B cell (primary cell): ENCODE measurements at regions not wholly inside any gene's neighbourhood (a gene's known extent, or its start where the extent isn't known, plus 50 kb on each side); places are given as distances from the start of the nearest gene placed in this dataset.

Source experiments
- EZH2 ChIP-seq: IDR thresholded peaks from 2 replicates; pipeline ENCODE4 v1.6.1; 2012; ENCODE audit warnings: borderline replicate concordance, low read depth, mild to moderate bottlenecking, moderate library complexity, low read length; ENCODE audit not compliant: insufficient read depth, poor library complexity, severe bottlenecking
- TF ChIP-seq, protein P1 (sequence below): fragments of 200-600 bp; IDR thresholded peaks from one replicate; pipeline ENCODE4 v1.8.0; 2022; ENCODE audit warnings: antibody characterized with exemption, mild to moderate bottlenecking

DNA sequence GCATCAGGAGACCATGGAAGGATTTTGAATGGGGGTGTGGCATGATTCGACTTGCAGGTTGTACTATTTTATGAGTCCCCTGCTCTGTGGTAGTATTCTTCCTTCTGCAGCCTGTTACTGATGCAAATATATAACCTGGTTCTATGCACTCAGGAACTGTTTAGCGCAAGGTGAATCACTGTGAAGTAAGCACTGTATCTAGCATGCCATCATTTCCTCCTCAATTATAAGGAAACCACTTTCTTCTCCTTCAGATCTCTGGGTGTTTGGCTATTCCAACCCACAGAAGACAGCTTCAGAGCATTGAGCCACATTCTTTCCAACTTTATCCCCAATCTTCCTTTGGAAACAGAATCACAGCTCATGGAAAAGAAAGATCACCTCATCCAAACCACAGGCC is 176.7 kb downstream of the DIPK2A start:
- TF ChIP-seq, protein P1, sequence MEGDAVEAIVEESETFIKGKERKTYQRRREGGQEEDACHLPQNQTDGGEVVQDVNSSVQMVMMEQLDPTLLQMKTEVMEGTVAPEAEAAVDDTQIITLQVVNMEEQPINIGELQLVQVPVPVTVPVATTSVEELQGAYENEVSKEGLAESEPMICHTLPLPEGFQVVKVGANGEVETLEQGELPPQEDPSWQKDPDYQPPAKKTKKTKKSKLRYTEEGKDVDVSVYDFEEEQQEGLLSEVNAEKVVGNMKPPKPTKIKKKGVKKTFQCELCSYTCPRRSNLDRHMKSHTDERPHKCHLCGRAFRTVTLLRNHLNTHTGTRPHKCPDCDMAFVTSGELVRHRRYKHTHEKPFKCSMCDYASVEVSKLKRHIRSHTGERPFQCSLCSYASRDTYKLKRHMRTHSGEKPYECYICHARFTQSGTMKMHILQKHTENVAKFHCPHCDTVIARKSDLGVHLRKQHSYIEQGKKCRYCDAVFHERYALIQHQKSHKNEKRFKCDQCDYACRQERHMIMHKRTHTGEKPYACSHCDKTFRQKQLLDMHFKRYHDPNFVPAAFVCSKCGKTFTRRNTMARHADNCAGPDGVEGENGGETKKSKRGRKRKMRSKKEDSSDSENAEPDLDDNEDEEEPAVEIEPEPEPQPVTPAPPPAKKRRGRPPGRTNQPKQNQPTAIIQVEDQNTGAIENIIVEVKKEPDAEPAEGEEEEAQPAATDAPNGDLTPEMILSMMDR: no peak
- TF ChIP-seq EZH2: no peak
